ENCODE measurements at regions not wholly inside any gene's neighbourhood (a gene's known extent, or its start where the extent isn't known, plus 50 kb on each side); places are given as distances from the start of the nearest gene placed in this dataset.

DNA sequence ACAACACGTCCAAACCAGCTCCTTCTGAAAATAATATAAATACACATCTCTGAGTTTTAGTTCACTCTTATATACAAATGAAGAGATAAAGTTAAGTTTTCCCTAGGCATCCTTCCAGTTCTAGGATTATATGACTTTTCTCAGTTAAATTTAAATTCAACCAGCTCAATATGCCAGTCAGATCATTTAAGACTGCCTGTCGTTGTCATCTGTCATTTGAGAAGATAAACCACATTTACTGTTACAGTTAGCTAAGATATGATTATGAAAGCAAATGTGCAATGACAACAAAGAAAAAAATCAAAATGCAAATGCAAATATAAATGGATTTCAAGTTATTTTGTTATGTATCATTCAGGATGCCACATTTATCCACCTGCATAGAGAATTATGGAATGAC, 671.7 kb upstream of the GOT2 start:
- Histone ChIP-seq H3K79me2 (ENCODE audit: insufficient read depth, low read length) (no peaks in the 10 kb centered on the region), H4K20me1 (ENCODE audit: insufficient read depth, low read length) (no peaks in the 10 kb centered on the region), H3K4me1 (ENCODE audit: insufficient read depth, low read length) (no peaks in the 10 kb centered on the region), H3K9ac (ENCODE audit: insufficient read depth, low read depth, low read length) (no peak overlapping the region), H3K27me3 (ENCODE audit: control insufficient read depth in 1 of 2, insufficient read depth in 2 of 2, low read length in 2 of 2) (no peaks in the 10 kb centered on the region), H3K36me3 (replicated peaks in 1 of 2; ENCODE audit: control insufficient read depth in 1 of 2, insufficient read depth in 2 of 2, low read length in 2 of 2) (no peaks in the 10 kb centered on the region), H3K9me3 (ENCODE audit: low read length) (peaks cover 35% of the 10 kb centered on the region), H3K27ac (ENCODE audit: extremely low read length, insufficient read depth, low read length) (no peak overlapping the region), H3K4me3 (replicated peaks in 1 of 3; ENCODE audit: insufficient read depth in 1 of 3, low read depth in 2 of 3, low read length in 3 of 3) (no peak overlapping the region), H3K4me2 (ENCODE audit: low read depth, low read length) (no peak overlapping the region), H2AFZ (ENCODE audit: low read length) (no peak overlapping the region)
- no peak for FAIRE-seq
- no TSS peak for BruUV-seq (replicated peaks)
- intact Hi-C loops (cut with micrococcal nuclease; ENCODE audit: unreplicated experiment) = no loop called here
- in situ Hi-C loops (cut with HindIII; ENCODE audit: extremely low pct_ligation_motif_present, low pct_unique_long_range_greater_than_20kb) = no loop called here
- ChIA-PET POLR2A (no interaction called here), CTCF (ENCODE audit: low intra/inter-chr PET ratio, low total read pairs) (no interaction called here)
- ATAC-seq = no peak
- 4% methylated on average over 2 of the region's 2 CpGs for WGBS (ENCODE audit: low lambda C conversion rate)
- TF ChIP-seq ZNF383 (CRISPR knock-in tag; IDR thresholded peaks at IDR 0.05; ENCODE audit: borderline replicate concordance) (no peak), U2AF1 (optimal IDR thresholded peaks at IDR 0.05; ENCODE audit: low read depth, low read length) (no peak), ZNF569 (CRISPR knock-in tag; IDR thresholded peaks at IDR 0.05; ENCODE audit: borderline replicate concordance) (no peak), HOXA5 (CRISPR knock-in tag; IDR thresholded peaks at IDR 0.05) (no peak), ONECUT2 (CRISPR knock-in tag; IDR thresholded peaks at IDR 0.05) (no peak), HDAC2 (CRISPR knock-in tag; IDR thresholded peaks at IDR 0.05) (no peak), SP1 (IDR thresholded peaks at IDR 0.05) (no peak), SP1 (CRISPR knock-in tag; IDR thresholded peaks at IDR 0.05) (no peak), EED (CRISPR knock-in tag; IDR thresholded peaks at IDR 0.05) (no peak), ZNF879 (CRISPR knock-in tag; IDR thresholded peaks at IDR 0.05) (no peak), MIXL1 (CRISPR knock-in tag; IDR thresholded peaks at IDR 0.05) (no peak), REXO4 (CRISPR knock-in tag; IDR thresholded peaks at IDR 0.05; ENCODE audit: borderline replicate concordance) (no peak), ZNF263 (CRISPR knock-in tag; IDR thresholded peaks at IDR 0.05) (no peak), KLF6 (CRISPR knock-in tag; IDR thresholded peaks at IDR 0.05) (no peak), PLRG1 (conservative IDR thresholded peaks at IDR 0.05) (no peak), ZFYVE20 (CRISPR knock-in tag; IDR thresholded peaks at IDR 0.05; ENCODE audit: borderline replicate concordance, low read depth) (no peak)
- TF ChIP-seq, protein P1, sequence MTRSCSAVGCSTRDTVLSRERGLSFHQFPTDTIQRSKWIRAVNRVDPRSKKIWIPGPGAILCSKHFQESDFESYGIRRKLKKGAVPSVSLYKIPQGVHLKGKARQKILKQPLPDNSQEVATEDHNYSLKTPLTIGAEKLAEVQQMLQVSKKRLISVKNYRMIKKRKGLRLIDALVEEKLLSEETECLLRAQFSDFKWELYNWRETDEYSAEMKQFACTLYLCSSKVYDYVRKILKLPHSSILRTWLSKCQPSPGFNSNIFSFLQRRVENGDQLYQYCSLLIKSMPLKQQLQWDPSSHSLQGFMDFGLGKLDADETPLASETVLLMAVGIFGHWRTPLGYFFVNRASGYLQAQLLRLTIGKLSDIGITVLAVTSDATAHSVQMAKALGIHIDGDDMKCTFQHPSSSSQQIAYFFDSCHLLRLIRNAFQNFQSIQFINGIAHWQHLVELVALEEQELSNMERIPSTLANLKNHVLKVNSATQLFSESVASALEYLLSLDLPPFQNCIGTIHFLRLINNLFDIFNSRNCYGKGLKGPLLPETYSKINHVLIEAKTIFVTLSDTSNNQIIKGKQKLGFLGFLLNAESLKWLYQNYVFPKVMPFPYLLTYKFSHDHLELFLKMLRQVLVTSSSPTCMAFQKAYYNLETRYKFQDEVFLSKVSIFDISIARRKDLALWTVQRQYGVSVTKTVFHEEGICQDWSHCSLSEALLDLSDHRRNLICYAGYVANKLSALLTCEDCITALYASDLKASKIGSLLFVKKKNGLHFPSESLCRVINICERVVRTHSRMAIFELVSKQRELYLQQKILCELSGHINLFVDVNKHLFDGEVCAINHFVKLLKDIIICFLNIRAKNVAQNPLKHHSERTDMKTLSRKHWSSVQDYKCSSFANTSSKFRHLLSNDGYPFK (CRISPR knock-in tag; IDR thresholded peaks at IDR 0.05; ENCODE audit: borderline replicate concordance) = no peak
- TF ChIP-seq, protein P2, sequence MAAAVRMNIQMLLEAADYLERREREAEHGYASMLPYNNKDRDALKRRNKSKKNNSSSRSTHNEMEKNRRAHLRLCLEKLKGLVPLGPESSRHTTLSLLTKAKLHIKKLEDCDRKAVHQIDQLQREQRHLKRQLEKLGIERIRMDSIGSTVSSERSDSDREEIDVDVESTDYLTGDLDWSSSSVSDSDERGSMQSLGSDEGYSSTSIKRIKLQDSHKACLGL (CRISPR knock-in tag; IDR thresholded peaks at IDR 0.05) = no peak
- TF ChIP-seq, protein P3, sequence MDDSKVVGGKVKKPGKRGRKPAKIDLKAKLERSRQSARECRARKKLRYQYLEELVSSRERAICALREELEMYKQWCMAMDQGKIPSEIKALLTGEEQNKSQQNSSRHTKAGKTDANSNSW (CRISPR knock-in tag; IDR thresholded peaks at IDR 0.05; ENCODE audit: borderline replicate concordance) = no peak
- TF ChIP-seq, protein P4, sequence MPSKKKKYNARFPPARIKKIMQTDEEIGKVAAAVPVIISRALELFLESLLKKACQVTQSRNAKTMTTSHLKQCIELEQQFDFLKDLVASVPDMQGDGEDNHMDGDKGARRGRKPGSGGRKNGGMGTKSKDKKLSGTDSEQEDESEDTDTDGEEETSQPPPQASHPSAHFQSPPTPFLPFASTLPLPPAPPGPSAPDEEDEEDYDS (CRISPR knock-in tag; IDR thresholded peaks at IDR 0.05) = no peak
- TF ChIP-seq, protein P5, sequence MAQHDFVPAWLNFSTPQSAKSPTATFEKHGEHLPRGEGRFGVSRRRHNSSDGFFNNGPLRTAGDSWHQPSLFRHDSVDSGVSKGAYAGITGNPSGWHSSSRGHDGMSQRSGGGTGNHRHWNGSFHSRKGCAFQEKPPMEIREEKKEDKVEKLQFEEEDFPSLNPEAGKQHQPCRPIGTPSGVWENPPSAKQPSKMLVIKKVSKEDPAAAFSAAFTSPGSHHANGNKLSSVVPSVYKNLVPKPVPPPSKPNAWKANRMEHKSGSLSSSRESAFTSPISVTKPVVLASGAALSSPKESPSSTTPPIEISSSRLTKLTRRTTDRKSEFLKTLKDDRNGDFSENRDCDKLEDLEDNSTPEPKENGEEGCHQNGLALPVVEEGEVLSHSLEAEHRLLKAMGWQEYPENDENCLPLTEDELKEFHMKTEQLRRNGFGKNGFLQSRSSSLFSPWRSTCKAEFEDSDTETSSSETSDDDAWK (CRISPR knock-in tag; IDR thresholded peaks at IDR 0.05) = no peak
- no peak for DNase-seq (ENCODE audit: low spot score)

All from HepG2 (cell line).